ENCODE measurements at regions not wholly inside any gene's neighbourhood (a gene's known extent, or its start where the extent isn't known, plus 50 kb on each side); places are given as distances from the start of the nearest gene placed in this dataset.
A peak's percentile ranks its signal among the peaks of the same experiment; 100 is the strongest.

GRCh38 chr6:26286168-26286877 is 78.7 kb upstream of the BTN3A2 start (continued):
- TF ChIP-seq FOSB (CRISPR knock-in tag; IDR thresholded peaks at IDR 0.05), result peak; percentile 87; the same call in 1 of the 2 replicates
- TF ChIP-seq HMGXB4 (CRISPR knock-in tag; IDR thresholded peaks at IDR 0.05; ENCODE audit: borderline replicate concordance), result 0 out of 2 replicates have a peak, but pooled peaks have one; percentile 45
- TF ChIP-seq HOXA7 (CRISPR knock-in tag; IDR thresholded peaks at IDR 0.05), result peak; percentile 94
- no peak for TF ChIP-seq MYC (IDR thresholded peaks at IDR 0.05; ENCODE audit: borderline replicate concordance, low read length)
- TF ChIP-seq RFX5 (IDR thresholded peaks at IDR 0.05), result no peak
- no peak for TF ChIP-seq ELK1 (IDR thresholded peaks at IDR 0.05; ENCODE audit: low read depth, low read length)

GRCh38 chr6:26288155-26288554 is 76.8 kb upstream of the BTN3A2 start:
- H3K27ac ChIP-seq, result peak overlapping the region; percentile 56 to 69; a peak in 3 of 6 replicates
- ChIA-PET POLR2A (no interaction called here), CTCF (no interaction called here)
- H3K4me2 ChIP-seq, result peak overlapping the region; percentile 19
- 51% methylated on average over 6 of the region's 6 CpGs for WGBS (ENCODE audit: missing lambda C conversion rate)
- no peaks in the 10 kb centered on the region for H3K9me3 ChIP-seq
- peaks cover 23% of the 10 kb centered on the region for H3K4me1 ChIP-seq
- TF ChIP-seq BCL3 (IDR thresholded peaks at IDR 0.05) (no peak), POLR2A (IDR thresholded peaks at IDR 0.05; ENCODE audit: low read length) (no peak), CBX8 (IDR thresholded peaks at IDR 0.05) (no peak), RARB (CRISPR knock-in tag; IDR thresholded peaks at IDR 0.05) (no peak), GATA3 (IDR thresholded peaks at IDR 0.05; ENCODE audit: borderline replicate concordance) (no peak), FOXS1 (CRISPR knock-in tag; IDR thresholded peaks at IDR 0.05) (no peak), REST (IDR thresholded peaks at IDR 0.05) (no peak), POLR2AphosphoS2 (conservative IDR thresholded peaks at IDR 0.05; ENCODE audit: low read length) (no peak), ZSCAN20 (CRISPR knock-in tag; IDR thresholded peaks at IDR 0.05) (no peak), PHF8 (IDR thresholded peaks at IDR 0.05; ENCODE audit: borderline replicate concordance, low read depth) (no peak), CHD4 (IDR thresholded peaks at IDR 0.05; ENCODE audit: borderline replicate concordance) (no peak), FOSB (CRISPR knock-in tag; IDR thresholded peaks at IDR 0.05) (no peak), KDM5A (IDR thresholded peaks at IDR 0.05) (no peak), FOSL2 (IDR thresholded peaks at IDR 0.05) (no peak), FOSL2 (CRISPR knock-in tag; IDR thresholded peaks at IDR 0.05) (no peak), CHD2 (IDR thresholded peaks at IDR 0.05; ENCODE audit: low read length, partially characterized antibody) (no peak), RAD21 (conservative IDR thresholded peaks at IDR 0.05 in 1 of 2, IDR thresholded peaks at IDR 0.05 in 1 of 2) (no peak), ZNF302 (CRISPR knock-in tag; IDR thresholded peaks at IDR 0.05) (no peak)
- TF ChIP-seq, protein P1, sequence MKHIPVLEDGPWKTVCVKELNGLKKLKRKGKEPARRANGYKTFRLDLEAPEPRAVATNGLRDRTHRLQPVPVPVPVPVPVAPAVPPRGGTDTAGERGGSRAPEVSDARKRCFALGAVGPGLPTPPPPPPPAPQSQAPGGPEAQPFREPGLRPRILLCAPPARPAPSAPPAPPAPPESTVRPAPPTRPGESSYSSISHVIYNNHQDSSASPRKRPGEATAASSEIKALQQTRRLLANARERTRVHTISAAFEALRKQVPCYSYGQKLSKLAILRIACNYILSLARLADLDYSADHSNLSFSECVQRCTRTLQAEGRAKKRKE (CRISPR knock-in tag; IDR thresholded peaks at IDR 0.05; ENCODE audit: low read depth), result no peak
- no peak for FAIRE-seq
- H3K4me3 ChIP-seq, result no peak overlapping the region
- DNase-seq (ENCODE audit: low read depth in 1 of 2, low spot score in 1 of 2), result peak in 1 of 2 experiments; percentile 31
- ATAC-seq, result no peak

All from A549 (cell line).